Keratinocyte (primary cell): ENCODE measurements at regions not wholly inside any gene's neighbourhood (a gene's known extent, or its start where the extent isn't known, plus 50 kb on each side); places are given as distances from the start of the nearest gene placed in this dataset.

ENCODE experiments used
- DNase-seq: peaks from one replicate; pipeline ENCODE4 v3.0.0-alpha.2; 2011; ENCODE audit warnings: low read depth, missing footprints, low spot score
- FAIRE-seq: peaks from 2 replicates; lab custom pipeline; 2011; peaks lifted over from hg19 to GRCh38; lab: Jason Lieb, UNC
- H2AFZ ChIP-seq: 2 replicates; pipeline ENCODE4 v1.6.0; 2012; ENCODE audit warnings: low read length, control low read depth, inconsistent platforms; ENCODE audit not compliant: control insufficient read depth
- H3K27ac ChIP-seq: 2 replicates; pipeline ENCODE4 v1.5.1; 2011; ENCODE audit warnings: low read length; ENCODE audit not compliant: control insufficient read depth, insufficient read depth
- H3K27me3 ChIP-seq: 3 replicates; pipeline ENCODE4 v1.6.0; 2011; ENCODE audit warnings: low read length; ENCODE audit not compliant: control insufficient read depth, insufficient read depth; ENCODE audit errors: extremely low read depth
- H3K36me3 ChIP-seq, 2 experiments: 2 replicates in 1 of 2; 3 replicates in 1 of 2; pipeline ENCODE4 v1.5.1; 2011; ENCODE audit warnings: low read length in 2 of 2, mild to moderate bottlenecking in 1 of 2; ENCODE audit not compliant: control insufficient read depth in 2 of 2, insufficient read depth in 2 of 2; ENCODE audit errors: extremely low read depth in 1 of 2
- H3K4me1 ChIP-seq: 3 replicates; pipeline ENCODE4 v1.5.1; 2011; ENCODE audit warnings: low read length; ENCODE audit not compliant: control insufficient read depth, insufficient read depth; ENCODE audit errors: extremely low read depth
- H3K4me2 ChIP-seq: 3 replicates; pipeline ENCODE4 v1.6.0; 2011; ENCODE audit warnings: low read depth, low read length; ENCODE audit not compliant: control insufficient read depth, insufficient read depth; ENCODE audit errors: extremely low read depth
- H3K4me3 ChIP-seq, 3 experiments: fragments of 200-600 bp in 1 of 3; sonication (generic) in 1 of 3; 2 replicates in 2 of 3; 3 replicates in 1 of 3; pipeline ENCODE4 v1.5.1; 2011 to 2016; ENCODE audit warnings: low read length in 3 of 3, mild to moderate bottlenecking in 3 of 3, control low read depth in 2 of 3, inconsistent platforms in 1 of 3, low read depth in 1 of 3, mixed read lengths in 1 of 3, mixed run types in 1 of 3, moderate library complexity in 1 of 3; ENCODE audit not compliant: control insufficient read depth in 2 of 3, insufficient read depth in 2 of 3; ENCODE audit errors: extremely low read depth in 1 of 3
- H3K79me2 ChIP-seq: 2 replicates; pipeline ENCODE4 v1.6.0; 2012; ENCODE audit warnings: low read length; ENCODE audit not compliant: control insufficient read depth, insufficient read depth
- H3K9ac ChIP-seq: 3 replicates; pipeline ENCODE4 v1.6.0; 2011; ENCODE audit warnings: low read length; ENCODE audit not compliant: control insufficient read depth, insufficient read depth; ENCODE audit errors: extremely low read depth
- H3K9me1 ChIP-seq: 3 replicates; pipeline ENCODE4 v1.6.0; 2011; ENCODE audit warnings: low read length; ENCODE audit not compliant: control insufficient read depth, insufficient read depth; ENCODE audit errors: extremely low read depth
- H3K9me3 ChIP-seq: 2 replicates; pipeline ENCODE4 v1.5.1; 2012; ENCODE audit warnings: low read depth, low read length; ENCODE audit not compliant: control insufficient read depth
- H4K20me1 ChIP-seq: 3 replicates; pipeline ENCODE4 v1.6.0; 2011; ENCODE audit warnings: low read length; ENCODE audit not compliant: control insufficient read depth, insufficient read depth; ENCODE audit errors: extremely low read depth
- EZH2 ChIP-seq: IDR thresholded peaks from one replicate; pipeline ENCODE4 v1.6.1; 2012; ENCODE audit warnings: inconsistent platforms, mild to moderate bottlenecking, low read length, moderate library complexity
- dilution Hi-C: fragments of 300-500 bp; cut with MboI; formaldehyde crosslinking; loops from one replicate; pipeline ENCODE4 v1.7.0; 2020; ENCODE audit warnings: low sequenced_read_pairs; ENCODE audit not compliant: extremely low pct_ligation_motif_present
- TF ChIP-seq, protein P1 (sequence below), 3 experiments: IDR thresholded peaks in 1 of 3; conservative IDR thresholded peaks in 1 of 3; optimal IDR thresholded peaks in 1 of 3; 2 replicates in 2 of 3; 3 replicates in 1 of 3; pipeline versions ENCODE3 to v1.5.1; 2011; ENCODE audit warnings: low read length in 3 of 3, mild to moderate bottlenecking in 3 of 3, moderate library complexity in 2 of 3, control low read depth in 1 of 3, inconsistent platforms in 1 of 3; ENCODE audit not compliant: insufficient read depth in 2 of 3; ENCODE audit errors: extremely low read depth in 1 of 3

DNA sequence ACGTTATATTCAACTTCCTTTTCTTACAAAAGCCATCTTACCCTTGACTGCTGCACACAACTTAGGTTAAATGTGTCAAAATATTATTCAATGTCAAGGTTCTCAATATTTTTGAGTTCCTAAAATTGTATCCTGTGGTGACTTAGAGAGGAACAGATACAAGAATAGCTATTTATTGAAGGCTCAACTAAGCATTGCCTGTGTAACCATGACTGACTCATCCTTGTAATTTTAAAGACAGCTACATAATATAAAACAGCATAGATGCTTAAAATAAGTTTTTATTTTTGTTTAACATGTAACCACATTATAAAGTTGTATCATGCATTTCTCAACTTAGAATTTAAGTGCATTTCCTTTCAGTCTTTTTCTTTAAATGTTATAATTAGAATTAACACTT, 312.9 kb upstream of the RGMB start:
- no peaks in the 10 kb centered on the region for H3K9me3 ChIP-seq
- dilution Hi-C loops = no loop called here
- H3K4me2 ChIP-seq = no peak overlapping the region
- TF ChIP-seq, protein P1, sequence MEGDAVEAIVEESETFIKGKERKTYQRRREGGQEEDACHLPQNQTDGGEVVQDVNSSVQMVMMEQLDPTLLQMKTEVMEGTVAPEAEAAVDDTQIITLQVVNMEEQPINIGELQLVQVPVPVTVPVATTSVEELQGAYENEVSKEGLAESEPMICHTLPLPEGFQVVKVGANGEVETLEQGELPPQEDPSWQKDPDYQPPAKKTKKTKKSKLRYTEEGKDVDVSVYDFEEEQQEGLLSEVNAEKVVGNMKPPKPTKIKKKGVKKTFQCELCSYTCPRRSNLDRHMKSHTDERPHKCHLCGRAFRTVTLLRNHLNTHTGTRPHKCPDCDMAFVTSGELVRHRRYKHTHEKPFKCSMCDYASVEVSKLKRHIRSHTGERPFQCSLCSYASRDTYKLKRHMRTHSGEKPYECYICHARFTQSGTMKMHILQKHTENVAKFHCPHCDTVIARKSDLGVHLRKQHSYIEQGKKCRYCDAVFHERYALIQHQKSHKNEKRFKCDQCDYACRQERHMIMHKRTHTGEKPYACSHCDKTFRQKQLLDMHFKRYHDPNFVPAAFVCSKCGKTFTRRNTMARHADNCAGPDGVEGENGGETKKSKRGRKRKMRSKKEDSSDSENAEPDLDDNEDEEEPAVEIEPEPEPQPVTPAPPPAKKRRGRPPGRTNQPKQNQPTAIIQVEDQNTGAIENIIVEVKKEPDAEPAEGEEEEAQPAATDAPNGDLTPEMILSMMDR (optimal IDR thresholded peaks at IDR 0.05 in 1 of 3, IDR thresholded peaks at IDR 0.05 in 1 of 3, conservative IDR thresholded peaks at IDR 0.05 in 1 of 3; ENCODE audit: extremely low read depth in 1 of 3, insufficient read depth in 2 of 3, low read length in 3 of 3) = no peak
- TF ChIP-seq EZH2 = no peak
- FAIRE-seq = no peak
- H2AFZ ChIP-seq = no peak overlapping the region
- H3K9ac ChIP-seq = no peak overlapping the region
- no peak overlapping the region for H3K27ac ChIP-seq
- no peaks in the 10 kb centered on the region for H3K36me3 ChIP-seq
- H3K79me2 ChIP-seq = no peaks in the 10 kb centered on the region
- H3K27me3 ChIP-seq = no peaks in the 10 kb centered on the region
- peaks cover 10% of the 10 kb centered on the region for H3K4me1 ChIP-seq
- no peaks in the 10 kb centered on the region for H3K9me1 ChIP-seq
- no peak overlapping the region for H3K4me3 ChIP-seq
- no peak for DNase-seq
- no peaks in the 10 kb centered on the region for H4K20me1 ChIP-seq

DNA sequence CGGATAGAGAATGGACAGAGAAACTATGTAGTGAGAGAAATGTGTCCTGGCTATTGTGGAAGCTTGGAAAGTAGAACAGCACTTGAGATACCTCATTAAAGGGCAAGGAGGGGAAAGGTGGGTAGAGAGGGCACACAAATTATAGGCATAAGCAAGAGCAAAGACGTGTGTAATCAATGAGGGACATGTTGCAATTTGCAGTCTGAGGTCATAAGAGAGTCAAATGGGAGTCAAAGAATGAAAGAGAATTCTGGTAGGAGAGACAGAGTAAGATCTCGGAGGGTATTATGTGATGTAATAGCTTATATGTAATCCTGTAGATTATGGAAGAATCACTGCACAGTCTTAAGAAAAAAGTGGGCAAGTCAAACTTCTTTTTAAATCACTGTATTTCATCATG, 312.0 kb upstream of the RGMB start:
- dilution Hi-C loops = no loop called here
- no peak for DNase-seq
- Histone ChIP-seq H3K4me3 (no peak overlapping the region), H3K27me3 (no peaks in the 10 kb centered on the region), H3K9me3 (no peaks in the 10 kb centered on the region), H3K4me2 (no peak overlapping the region), H3K27ac (no peak overlapping the region), H2AFZ (no peak overlapping the region), H3K9ac (no peak overlapping the region), H4K20me1 (no peaks in the 10 kb centered on the region), H3K79me2 (no peaks in the 10 kb centered on the region), H3K4me1 (peaks cover 8% of the 10 kb centered on the region), H3K36me3 (no peaks in the 10 kb centered on the region), H3K9me1 (no peaks in the 10 kb centered on the region)
- no peak for FAIRE-seq
- TF ChIP-seq, protein P1 (optimal IDR thresholded peaks at IDR 0.05 in 1 of 3, IDR thresholded peaks at IDR 0.05 in 1 of 3, conservative IDR thresholded peaks at IDR 0.05 in 1 of 3; ENCODE audit: extremely low read depth in 1 of 3, insufficient read depth in 2 of 3, low read length in 3 of 3) = no peak
